ENCODE measurements at regions not wholly inside any gene's neighbourhood (a gene's known extent, or its start where the extent isn't known, plus 50 kb on each side); places are given as distances from the start of the nearest gene placed in this dataset.

- Mint-ChIP-seq H3K9me3 (no peaks in the 10 kb centered on the region), H3K27ac (peak overlapping the region in 1 of 2 donors; percentile 35), H3K36me3 (no peaks in the 10 kb centered on the region), H3K27me3 (no peaks in the 10 kb centered on the region), H3K4me3 (no peak overlapping the region), H3K4me1 (ENCODE audit: low read depth in 2 of 2) (peaks cover 35 to 37% of the 10 kb centered on the region in 2 donors)
- ATAC-seq, result no peak
- no peak for DNase-seq (ENCODE audit: low spot score)
These were observed 55.0 kb downstream of the RPL37A start for GRCh38 chr2:216553482-216554240.

DNA sequence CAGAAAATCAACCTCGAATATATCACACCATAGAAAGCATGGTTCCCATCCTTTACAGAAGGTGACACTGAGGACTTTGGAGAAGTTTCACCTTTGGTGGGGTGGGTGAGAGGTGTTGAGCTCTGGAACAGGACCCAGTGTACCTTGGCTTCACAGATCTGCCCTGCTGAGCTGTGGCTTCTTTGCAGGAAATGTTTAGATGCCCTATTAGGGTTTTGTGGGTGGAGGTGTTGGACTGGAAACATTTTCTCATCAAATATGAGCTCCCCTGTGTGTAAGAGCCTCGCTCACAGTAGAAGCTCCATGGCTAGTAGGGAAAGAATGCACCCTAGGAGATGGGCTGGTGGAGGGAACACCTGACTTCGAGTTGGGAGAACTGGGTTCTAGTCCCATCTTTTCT is 55.6 kb downstream of the RPL37A start:
- H3K4me1 Mint-ChIP-seq (ENCODE audit: low read depth in 2 of 2), result peaks cover 35 to 37% of the 10 kb centered on the region in 2 donors
- H3K36me3 Mint-ChIP-seq, result no peaks in the 10 kb centered on the region
- H3K4me3 Mint-ChIP-seq, result peak overlapping the region; percentile 58
- peak overlapping the region in 1 of 2 donors; percentile 35 for H3K27ac Mint-ChIP-seq
- no peak for DNase-seq (ENCODE audit: low spot score)
- no peaks in the 10 kb centered on the region for H3K27me3 Mint-ChIP-seq
- peak; percentile 43 to 62 for ATAC-seq
- no peaks in the 10 kb centered on the region for H3K9me3 Mint-ChIP-seq

- no peaks in the 10 kb centered on the region for H3K36me3 Mint-ChIP-seq
- no peaks in the 10 kb centered on the region for H3K27me3 Mint-ChIP-seq
- peaks cover 35 to 37% of the 10 kb centered on the region in 2 donors for H3K4me1 Mint-ChIP-seq (ENCODE audit: low read depth in 2 of 2)
- DNase-seq (ENCODE audit: low spot score) (no peak), ATAC-seq (no peak)
- H3K4me3 Mint-ChIP-seq, result peak overlapping the region; percentile 58
- no peaks in the 10 kb centered on the region for H3K9me3 Mint-ChIP-seq
- peak overlapping the region in 1 of 2 donors; percentile 35 for H3K27ac Mint-ChIP-seq
These were observed 56.1 kb downstream of the RPL37A start for GRCh38 chr2:216554755-216555154.

GRCh38 chr2:216555274-216555673 is 56.6 kb downstream of the RPL37A start:
- H3K27me3 Mint-ChIP-seq, result no peaks in the 10 kb centered on the region
- no peak for DNase-seq (ENCODE audit: low spot score)
- ATAC-seq, result no peak
- H3K4me1 Mint-ChIP-seq (ENCODE audit: low read depth in 2 of 2), result peaks cover 33 to 37% of the 10 kb centered on the region in 2 donors
- H3K4me3 Mint-ChIP-seq, result peak overlapping the region; percentile 58
- H3K36me3 Mint-ChIP-seq, result no peaks in the 10 kb centered on the region
- peak overlapping the region in 1 of 2 donors; percentile 35 for H3K27ac Mint-ChIP-seq
- H3K9me3 Mint-ChIP-seq, result no peaks in the 10 kb centered on the region

DNA sequence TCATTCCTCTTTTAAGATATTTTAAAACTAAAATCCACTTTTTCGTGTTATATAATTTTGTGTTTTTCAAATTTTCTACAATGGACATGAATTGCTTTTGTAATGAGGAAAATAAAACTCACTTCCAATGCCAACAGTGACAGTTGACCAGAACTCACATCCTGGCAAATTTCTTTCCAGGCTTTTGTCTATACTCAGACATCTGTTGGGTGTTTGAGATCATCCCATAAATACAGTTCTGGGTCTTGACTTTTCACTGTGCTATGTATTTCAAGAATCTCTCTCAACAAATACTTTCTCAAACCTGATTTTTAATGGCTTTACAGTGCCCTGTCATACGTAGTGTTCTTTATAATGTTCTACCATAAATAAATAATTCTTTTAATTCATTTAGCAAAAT is 57.6 kb downstream of the RPL37A start:
- DNase-seq (ENCODE audit: low spot score) (no peak), ATAC-seq (no peak)
- no peaks in the 10 kb centered on the region for H3K36me3 Mint-ChIP-seq
- no peak overlapping the region for H3K4me3 Mint-ChIP-seq
- H3K4me1 Mint-ChIP-seq (ENCODE audit: low read depth in 2 of 2), result peaks cover 31 to 32% of the 10 kb centered on the region in 2 donors
- H3K27ac Mint-ChIP-seq, result peak overlapping the region in 1 of 2 donors; percentile 10
- H3K27me3 Mint-ChIP-seq, result no peaks in the 10 kb centered on the region
- H3K9me3 Mint-ChIP-seq, result no peaks in the 10 kb centered on the region

DNA sequence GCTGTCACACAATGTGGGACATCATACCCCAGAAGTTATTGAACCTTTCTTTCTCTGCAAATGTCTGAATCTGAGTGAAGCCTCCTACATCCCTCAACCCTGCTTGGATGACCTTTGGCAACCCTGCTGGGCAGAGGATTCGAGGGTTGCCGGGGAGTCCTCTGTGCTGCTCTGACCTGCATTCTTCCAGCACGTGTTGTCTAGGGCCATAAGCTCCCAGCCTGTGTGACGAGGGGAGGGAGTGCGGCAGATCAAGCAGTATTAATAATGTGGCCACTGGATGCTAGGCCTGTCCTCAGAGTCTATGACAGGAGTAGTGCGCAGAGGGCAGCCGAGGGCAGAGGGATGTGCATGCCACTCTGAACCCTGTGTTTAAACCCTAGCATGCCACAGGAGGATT is 58.8 kb downstream of the RPL37A start:
- H3K36me3 Mint-ChIP-seq, result no peaks in the 10 kb centered on the region
- no peak for ATAC-seq
- no peak overlapping the region for H3K4me3 Mint-ChIP-seq
- no peaks in the 10 kb centered on the region for H3K9me3 Mint-ChIP-seq
- peaks cover 28 to 31% of the 10 kb centered on the region in 2 donors for H3K4me1 Mint-ChIP-seq (ENCODE audit: low read depth in 2 of 2)
- no peak for DNase-seq (ENCODE audit: low spot score)
- no peaks in the 10 kb centered on the region for H3K27me3 Mint-ChIP-seq
- H3K27ac Mint-ChIP-seq, result no peak overlapping the region

GRCh38 chr2:216557820-216558219 is 59.2 kb downstream of the RPL37A start:
- Mint-ChIP-seq H3K36me3 (no peaks in the 10 kb centered on the region), H3K4me1 (ENCODE audit: low read depth in 2 of 2) (peaks cover 28 to 31% of the 10 kb centered on the region in 2 donors), H3K27ac (no peak overlapping the region), H3K27me3 (no peaks in the 10 kb centered on the region), H3K4me3 (no peak overlapping the region), H3K9me3 (no peaks in the 10 kb centered on the region)
- ATAC-seq (no peak), DNase-seq (ENCODE audit: low spot score) (no peak)

- H3K4me3 Mint-ChIP-seq, result no peak overlapping the region
- no peak for DNase-seq (ENCODE audit: low spot score)
- no peak overlapping the region for H3K27ac Mint-ChIP-seq
- no peaks in the 10 kb centered on the region for H3K9me3 Mint-ChIP-seq
- H3K4me1 Mint-ChIP-seq (ENCODE audit: low read depth in 2 of 2), result peaks cover 14 to 17% of the 10 kb centered on the region in 2 donors
- H3K36me3 Mint-ChIP-seq, result no peaks in the 10 kb centered on the region
- no peak for ATAC-seq
- H3K27me3 Mint-ChIP-seq, result no peaks in the 10 kb centered on the region
These were observed 61.0 kb downstream of the RPL37A start for GRCh38 chr2:216559625-216560156.

DNA sequence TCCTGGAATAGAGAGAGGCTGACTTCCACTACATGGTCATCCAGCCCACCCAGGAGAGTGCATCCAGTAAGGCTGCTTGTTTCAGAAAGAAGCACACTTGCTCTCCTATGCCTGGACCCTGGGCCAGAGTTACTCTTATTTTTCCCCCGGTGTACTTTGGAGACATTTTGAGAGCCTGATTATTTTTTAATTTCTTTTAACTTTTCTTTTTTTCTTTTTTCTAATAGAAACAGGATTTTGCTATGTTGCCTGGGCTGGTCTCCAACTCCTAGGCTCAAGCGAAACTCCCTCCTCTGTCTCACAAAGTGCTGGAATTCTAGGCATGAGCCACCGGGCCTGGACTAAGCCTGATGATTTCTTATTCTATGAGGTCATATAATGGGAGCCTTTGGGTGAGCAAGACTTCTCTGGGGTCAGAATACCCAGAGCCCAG is 62.2 kb downstream of the RPL37A start:
- Mint-ChIP-seq H3K9me3 (no peaks in the 10 kb centered on the region), H3K27ac (no peak overlapping the region), H3K4me3 (no peak overlapping the region), H3K4me1 (ENCODE audit: low read depth in 2 of 2) (peaks cover 2 to 7% of the 10 kb centered on the region in 2 donors), H3K36me3 (no peaks in the 10 kb centered on the region), H3K27me3 (peaks cover 2 to 3% of the 10 kb centered on the region in 2 donors)
- DNase-seq (ENCODE audit: low spot score), result no peak
- ATAC-seq, result no peak

GRCh38 chr2:216562696-216563435 is 64.2 kb downstream of the RPL37A start:
- Mint-ChIP-seq H3K4me1 (ENCODE audit: low read depth in 2 of 2) (peaks cover 3 to 4% of the 10 kb centered on the region in 2 donors), H3K27me3 (peaks cover 4 to 5% of the 10 kb centered on the region in 2 donors), H3K4me3 (no peak overlapping the region), H3K9me3 (no peaks in the 10 kb centered on the region), H3K27ac (no peak overlapping the region), H3K36me3 (no peaks in the 10 kb centered on the region)
- ATAC-seq, result no peak
- no peak for DNase-seq (ENCODE audit: low spot score)

- no peak overlapping the region for H3K4me3 Mint-ChIP-seq
- no peak for DNase-seq (ENCODE audit: low spot score)
These were observed 65.0 kb downstream of the RPL37A start for GRCh38 chr2:216563646-216564045.

DNA sequence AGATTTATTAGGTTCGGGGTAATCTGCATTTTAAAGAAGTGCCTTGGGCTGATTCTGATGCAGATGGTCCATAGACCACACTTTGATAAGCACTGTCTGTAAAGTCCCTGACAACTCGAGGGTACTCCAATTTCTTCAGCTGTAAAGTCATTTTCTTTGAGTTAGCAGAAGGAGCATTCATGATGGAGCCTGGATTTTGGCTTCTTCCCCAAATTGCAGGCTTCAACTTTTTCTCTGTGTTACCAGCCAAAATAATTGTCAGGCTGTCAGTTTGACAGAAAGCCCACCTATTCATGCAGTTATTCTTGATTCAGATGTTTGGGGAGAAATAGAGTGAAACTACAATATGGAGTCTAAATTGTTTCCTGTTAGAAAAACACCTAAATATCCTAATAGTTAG is 66.0 kb downstream of the RPL37A start:
- Mint-ChIP-seq H3K9me3 (no peaks in the 10 kb centered on the region), H3K4me1 (ENCODE audit: low read depth in 2 of 2) (peaks cover 3 to 4% of the 10 kb centered on the region in 2 donors)

More at GRCh38 chr2:216563646-216564045, 65.0 kb downstream of the RPL37A start:
- Mint-ChIP-seq H3K9me3 (no peaks in the 10 kb centered on the region), H3K4me1 (ENCODE audit: low read depth in 2 of 2) (peaks cover 3 to 4% of the 10 kb centered on the region in 2 donors), H3K36me3 (no peaks in the 10 kb centered on the region), H3K27ac (no peak overlapping the region), H3K27me3 (peaks cover 4 to 5% of the 10 kb centered on the region in 2 donors)
- no peak for ATAC-seq

GRCh38 chr2:216565956-216566355 is 67.3 kb upstream of the IGFBP2 start:
- Mint-ChIP-seq H3K27ac (no peak overlapping the region), H3K4me3 (no peak overlapping the region), H3K4me1 (ENCODE audit: low read depth in 2 of 2) (peaks cover 3 to 4% of the 10 kb centered on the region in 2 donors), H3K27me3 (peaks cover 9 to 10% of the 10 kb centered on the region in 2 donors), H3K36me3 (no peaks in the 10 kb centered on the region), H3K9me3 (no peaks in the 10 kb centered on the region)
- ATAC-seq (no peak), DNase-seq (ENCODE audit: low spot score) (no peak)

More for the DNA sequence above, 66.0 kb downstream of the RPL37A start:
- Mint-ChIP-seq H3K27ac (no peak overlapping the region), H3K27me3 (peaks cover 9 to 10% of the 10 kb centered on the region in 2 donors), H3K36me3 (no peaks in the 10 kb centered on the region), H3K4me3 (no peak overlapping the region)
- no peak for DNase-seq (ENCODE audit: low spot score)
- ATAC-seq, result no peak

DNA sequence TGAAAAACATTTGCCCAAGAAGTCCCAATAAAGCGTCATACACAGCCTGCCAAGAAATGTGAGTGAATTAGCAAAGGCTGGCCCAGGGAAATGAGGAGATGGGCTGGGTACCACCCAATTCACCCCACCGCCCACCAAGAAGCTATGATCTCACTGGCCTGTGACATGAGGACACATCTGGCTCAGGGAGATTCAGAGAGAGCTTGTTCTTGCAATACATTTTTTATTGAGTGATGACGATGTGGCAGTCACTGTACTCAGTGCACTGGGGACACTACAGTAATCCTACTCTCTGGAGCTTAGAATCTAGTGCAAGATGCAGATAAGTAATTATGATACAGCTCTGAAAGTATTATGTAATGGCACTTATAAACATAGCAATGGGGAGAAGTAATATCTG is 64.6 kb upstream of the IGFBP2 start:
- H3K4me3 Mint-ChIP-seq, result no peak overlapping the region
- peaks cover 3 to 4% of the 10 kb centered on the region in 2 donors for H3K4me1 Mint-ChIP-seq (ENCODE audit: low read depth in 2 of 2)
- peaks cover 5% of the 10 kb centered on the region for H3K36me3 Mint-ChIP-seq
- peaks cover 10 to 12% of the 10 kb centered on the region in 2 donors for H3K27me3 Mint-ChIP-seq
- no peak for DNase-seq (ENCODE audit: low spot score)
- no peak for ATAC-seq
- H3K9me3 Mint-ChIP-seq, result peaks cover 3% of the 10 kb centered on the region
- no peak overlapping the region for H3K27ac Mint-ChIP-seq
